SU-DHL-6 (cell line): ENCODE measurements at regions not wholly inside any gene's neighbourhood (a gene's known extent, or its start where the extent isn't known, plus 50 kb on each side); places are given as distances from the start of the nearest gene placed in this dataset.

Experiments used
- H2AFZ ChIP-seq: fragments of 200-600 bp; sonication (generic); 2 replicates; pipeline ENCODE4 v1.6.1; 2014; ENCODE audit warnings: low read depth, mild to moderate bottlenecking, moderate library complexity, mixed read lengths, antibody characterized with exemption, low read length; ENCODE audit not compliant: severe bottlenecking
- H3F3A ChIP-seq: fragments of 200-600 bp; shearing (Covaris generic); 2 replicates; pipeline ENCODE4 v1.6.0; 2016; ENCODE audit warnings: antibody characterized with exemption, mild to moderate bottlenecking; ENCODE audit not compliant: insufficient read depth
- H3K27ac ChIP-seq: fragments of 200-600 bp; sonication (generic); 2 replicates; pipeline ENCODE4 v1.5.1; 2016; ENCODE audit warnings: low read depth, mild to moderate bottlenecking, low read length, moderate library complexity, mixed read lengths
- H3K27me3 ChIP-seq: fragments of 200-600 bp; sonication (generic), shearing (Covaris generic); 2 replicates; pipeline ENCODE4 v1.6.0; 2014; ENCODE audit warnings: mild to moderate bottlenecking, low read length
- H3K36me3 ChIP-seq: fragments of 200-600 bp; sonication (generic); 2 replicates; pipeline ENCODE4 v1.6.1; 2014; ENCODE audit warnings: mild to moderate bottlenecking, low read length, mixed read lengths
- H3K4me2 ChIP-seq: fragments of 300-600, 200-600 bp; shearing (Covaris generic), sonication (generic); 2 replicates; pipeline ENCODE4 v1.6.0; 2014; ENCODE audit warnings: low read length, low read depth, mild to moderate bottlenecking; ENCODE audit not compliant: poor library complexity, severe bottlenecking
- H3K4me3 ChIP-seq: fragments of 200-600 bp; sonication (generic); 2 replicates; pipeline ENCODE4 v1.5.1; 2014; ENCODE audit warnings: antibody characterized with exemption, low read length, mild to moderate bottlenecking, mixed read lengths; ENCODE audit not compliant: insufficient read depth, poor library complexity, severe bottlenecking
- H3K79me2 ChIP-seq: fragments of 200-600 bp; sonication (generic); 2 replicates; pipeline ENCODE4 v1.6.1; 2014; ENCODE audit warnings: mild to moderate bottlenecking, low read length, moderate library complexity; ENCODE audit not compliant: insufficient read depth
- H3K9ac ChIP-seq: fragments of 200-600 bp; sonication (generic); 2 replicates; pipeline ENCODE4 v1.7.0; 2014; ENCODE audit warnings: mild to moderate bottlenecking, low read length
- H3K9me2 ChIP-seq: fragments of 200-600 bp; sonication (generic); replicated peaks from 2 replicates; pipeline ENCODE4 v1.6.1; 2014; ENCODE audit warnings: low read length; ENCODE audit not compliant: insufficient read depth
- H3K9me3 ChIP-seq: fragments of 200-600 bp; sonication (generic); 2 replicates; pipeline ENCODE4 v1.6.1; 2014; ENCODE audit warnings: low read length, mixed read lengths; ENCODE audit not compliant: insufficient read depth
- H4K20me1 ChIP-seq: fragments of 200-600 bp; sonication (generic); 2 replicates; pipeline ENCODE4 v1.6.1; 2014; ENCODE audit warnings: low read depth, mild to moderate bottlenecking, antibody characterized with exemption, low read length, moderate library complexity, mixed read lengths
- CTCF ChIP-seq: fragments of 200-600 bp; sonication (generic); IDR thresholded peaks from one replicate; pipeline ENCODE4 v1.5.1; 2017; ENCODE audit warnings: antibody characterized with exemption, mild to moderate bottlenecking, low read length, moderate library complexity; ENCODE audit not compliant: insufficient read depth, poor library complexity, severe bottlenecking
- EZH2phosphoT487 ChIP-seq: fragments of 200-600 bp; sonication (generic), shearing (Covaris generic); conservative IDR thresholded peaks from 2 replicates; pipeline ENCODE4 v1.6.1; 2018; ENCODE audit warnings: mild to moderate bottlenecking, antibody characterized with exemption, low read length, moderate library complexity, mixed read lengths

GRCh38 chr1:234727018-234727940 lies 117.3 kb upstream of the IRF2BP2 start:
- peak overlapping the region; percentile 17 for H3K4me2 ChIP-seq
- no peaks in the 10 kb centered on the region for H3K9me3 ChIP-seq
- no peaks in the 10 kb centered on the region for H4K20me1 ChIP-seq
- no peak overlapping the region for H3K4me3 ChIP-seq
- no peaks in the 10 kb centered on the region for H3K9me2 ChIP-seq
- H3K27me3 ChIP-seq, result no peaks in the 10 kb centered on the region
- no peaks in the 10 kb centered on the region for H3K36me3 ChIP-seq
- H3K79me2 ChIP-seq, result no peaks in the 10 kb centered on the region
- H3K27ac ChIP-seq, result peak overlapping the region; percentile 2
- no peak overlapping the region for H2AFZ ChIP-seq
- 0 out of 2 replicates have a peak, but pooled peaks cover 3% of the 10 kb centered on the region for H3F3A ChIP-seq
- 0 out of 2 replicates have a peak overlapping the region, but pooled peaks have one; percentile 2 for H3K9ac ChIP-seq
- no peak for TF ChIP-seq CTCF
- TF ChIP-seq EZH2phosphoT487, result no peak

GRCh38 chr1:234726359-234726943 lies 116.5 kb upstream of the IRF2BP2 start:
- Histone ChIP-seq H3K9me3 (no peaks in the 10 kb centered on the region), H2AFZ (no peak overlapping the region), H3K27ac (peak overlapping the region; percentile 2; the same call in 1 of the 2 replicates), H3K27me3 (no peaks in the 10 kb centered on the region), H3F3A (0 out of 2 replicates have a peak, but pooled peaks cover 3% of the 10 kb centered on the region), H3K4me2 (peak overlapping the region; percentile 17), H4K20me1 (no peaks in the 10 kb centered on the region), H3K79me2 (no peaks in the 10 kb centered on the region), H3K9ac (0 out of 2 replicates have a peak overlapping the region, but pooled peaks have one; percentile 2), H3K4me3 (no peak overlapping the region), H3K36me3 (no peaks in the 10 kb centered on the region), H3K9me2 (no peaks in the 10 kb centered on the region)
- TF ChIP-seq EZH2phosphoT487 (no peak), CTCF (no peak)

GRCh38 chr1:234725177-234726132 lies 115.5 kb upstream of the IRF2BP2 start:
- no peak overlapping the region for H3K27ac ChIP-seq
- H4K20me1 ChIP-seq, result no peaks in the 10 kb centered on the region
- no peak for TF ChIP-seq EZH2phosphoT487
- no peak for TF ChIP-seq CTCF
- no peaks in the 10 kb centered on the region for H3K36me3 ChIP-seq
- no peaks in the 10 kb centered on the region for H3K79me2 ChIP-seq
- H3K9me3 ChIP-seq, result no peaks in the 10 kb centered on the region
- no peaks in the 10 kb centered on the region for H3K9me2 ChIP-seq
- no peaks in the 10 kb centered on the region for H3K27me3 ChIP-seq
- H2AFZ ChIP-seq, result no peak overlapping the region
- no peak overlapping the region for H3K4me2 ChIP-seq
- no peak overlapping the region for H3K4me3 ChIP-seq
- no peak overlapping the region; the same call in 1 of the 2 replicates for H3K9ac ChIP-seq
- H3F3A ChIP-seq, result 0 out of 2 replicates have a peak, but pooled peaks cover 3% of the 10 kb centered on the region
